Karpas-422 (cell line): ENCODE measurements at regions not wholly inside any gene's neighbourhood (a gene's known extent, or its start where the extent isn't known, plus 50 kb on each side); places are given as distances from the start of the nearest gene placed in this dataset.

ENCODE experiments used
- DNase-seq: peaks from one replicate; pipeline ENCODE4 v3.0.0-alpha.2; 2015
- H2AFZ ChIP-seq: fragments of 200-600 bp; sonication (generic); 2 replicates; pipeline ENCODE4 v1.6.1; 2014; ENCODE audit warnings: antibody characterized with exemption, low read length, mixed read lengths
- H3K27ac ChIP-seq: fragments of 200-600 bp; sonication (generic); 2 replicates; pipeline ENCODE4 v1.5.1; 2014; ENCODE audit warnings: mild to moderate bottlenecking, low read length, moderate library complexity
- H3K27me3 ChIP-seq: fragments of 200-600 bp; sonication (generic); 2 replicates; pipeline ENCODE4 v1.6.1; 2014; ENCODE audit warnings: low read length, mixed read lengths
- H3K36me3 ChIP-seq: fragments of 200-600 bp; sonication (generic); 2 replicates; pipeline ENCODE4 v1.6.1; 2014; ENCODE audit warnings: low read length, mixed read lengths; ENCODE audit not compliant: insufficient read depth
- H3K4me1 ChIP-seq: fragments of 200-600 bp; sonication (generic); 2 replicates; pipeline ENCODE4 v1.6.1; 2014; ENCODE audit warnings: mild to moderate bottlenecking, low read length, mixed read lengths
- H3K4me2 ChIP-seq: fragments of 200-600 bp; sonication (generic); 2 replicates; pipeline ENCODE4 v1.6.1; 2014; ENCODE audit warnings: low read length, low read depth, mild to moderate bottlenecking; ENCODE audit not compliant: poor library complexity, severe bottlenecking
- H3K4me3 ChIP-seq: fragments of 200-600 bp; sonication (generic); 2 replicates; pipeline ENCODE4 v1.5.1; 2014; ENCODE audit warnings: mild to moderate bottlenecking, antibody characterized with exemption, low read length, mixed read lengths
- H3K79me2 ChIP-seq: fragments of 200-600 bp; sonication (generic); 2 replicates; pipeline ENCODE4 v1.6.1; 2014; ENCODE audit warnings: mild to moderate bottlenecking, low read length, mixed read lengths
- H3K9ac ChIP-seq: fragments of 200-600 bp; sonication (generic); 2 replicates; pipeline ENCODE4 v1.6.0; 2014; ENCODE audit warnings: low read length
- H3K9me2 ChIP-seq: fragments of 200-600 bp; sonication (generic), shearing (Covaris generic); replicated peaks from 2 replicates; pipeline ENCODE4 v1.6.0; 2014; ENCODE audit warnings: mild to moderate bottlenecking, low read length, moderate library complexity; ENCODE audit not compliant: insufficient read depth
- H3K9me3 ChIP-seq: fragments of 300-700, 200-600 bp; sonication (generic); 2 replicates; pipeline ENCODE4 v1.6.1; 2014; ENCODE audit warnings: low read length, mixed read lengths
- H4K20me1 ChIP-seq: fragments of 200-600 bp; sonication (generic); 2 replicates; pipeline ENCODE4 v1.6.1; 2014; ENCODE audit warnings: mild to moderate bottlenecking, antibody characterized with exemption, low read length, low read depth; ENCODE audit not compliant: insufficient read depth

DNA sequence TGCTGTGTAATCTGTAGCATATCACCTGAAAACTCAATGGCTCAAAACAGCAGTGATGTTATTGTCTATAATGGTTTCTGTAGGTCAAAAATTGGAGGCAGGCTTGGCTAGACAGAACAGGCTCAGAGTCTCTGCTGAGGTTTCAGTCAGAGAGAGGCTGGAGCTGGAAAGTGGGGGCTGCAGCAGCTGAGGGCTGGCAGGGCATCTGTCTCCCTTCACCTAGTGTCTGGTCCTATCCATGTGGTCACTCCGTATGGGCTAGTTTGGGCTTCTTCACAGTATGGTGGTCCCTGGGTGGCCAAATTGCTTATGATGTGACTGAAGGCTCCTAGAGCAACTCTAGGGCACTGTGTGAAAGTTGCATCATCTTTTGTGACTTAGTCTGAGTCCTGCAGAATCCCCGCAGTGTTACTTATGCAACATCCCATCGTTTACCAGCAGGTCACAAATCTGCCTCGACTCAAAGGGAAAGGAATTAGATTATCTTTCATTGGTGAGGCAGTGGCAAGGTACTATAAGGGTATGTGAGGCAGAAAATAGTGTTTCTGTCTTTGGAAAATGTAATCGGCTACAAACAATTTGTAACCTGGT lies 497.0 kb downstream of the EPHA7 start:
- no peaks in the 10 kb centered on the region for H3K27me3 ChIP-seq
- H3K4me1 ChIP-seq: no peaks in the 10 kb centered on the region
- H3K9me2 ChIP-seq: no peaks in the 10 kb centered on the region; the same call in 1 of the 2 replicates
- no peak overlapping the region for H3K27ac ChIP-seq
- DNase-seq: no peak
- H3K4me2 ChIP-seq: no peak overlapping the region
- H3K4me3 ChIP-seq: no peak overlapping the region
- H3K36me3 ChIP-seq: no peaks in the 10 kb centered on the region
- H3K9me3 ChIP-seq: peaks cover 23% of the 10 kb centered on the region; the same call in 1 of the 2 replicates
- no peaks in the 10 kb centered on the region for H4K20me1 ChIP-seq
- no peaks in the 10 kb centered on the region for H3K79me2 ChIP-seq
- no peak overlapping the region for H2AFZ ChIP-seq
- no peak overlapping the region for H3K9ac ChIP-seq

DNA sequence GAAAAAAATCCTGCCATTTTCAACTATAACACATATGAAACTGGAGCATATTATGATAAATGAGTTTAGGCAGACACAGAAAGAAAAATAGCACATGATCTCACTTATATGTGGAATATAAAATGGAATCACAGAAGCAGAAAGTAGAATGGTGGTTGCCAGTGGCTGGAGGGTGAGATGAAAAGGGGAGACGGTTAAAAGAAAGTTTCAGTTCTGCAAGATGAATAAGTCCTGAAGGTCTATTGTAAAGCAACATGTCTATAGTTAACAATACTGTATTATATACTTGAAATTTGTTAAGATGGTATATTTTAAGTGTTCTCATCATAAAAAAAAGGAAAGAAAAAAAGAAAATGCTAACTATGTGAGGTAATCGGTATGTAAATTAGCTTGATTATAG lies 503.9 kb downstream of the EPHA7 start:
- Histone ChIP-seq H3K27ac (no peak overlapping the region), H3K4me3 (no peak overlapping the region), H3K4me1 (no peaks in the 10 kb centered on the region), H3K9me3 (peaks cover 38% of the 10 kb centered on the region), H3K9me2 (no peaks in the 10 kb centered on the region), H3K79me2 (no peaks in the 10 kb centered on the region), H3K27me3 (no peaks in the 10 kb centered on the region), H4K20me1 (no peaks in the 10 kb centered on the region), H3K4me2 (no peak overlapping the region), H3K36me3 (no peaks in the 10 kb centered on the region), H2AFZ (no peak overlapping the region), H3K9ac (no peak overlapping the region)
- no peak for DNase-seq

DNA sequence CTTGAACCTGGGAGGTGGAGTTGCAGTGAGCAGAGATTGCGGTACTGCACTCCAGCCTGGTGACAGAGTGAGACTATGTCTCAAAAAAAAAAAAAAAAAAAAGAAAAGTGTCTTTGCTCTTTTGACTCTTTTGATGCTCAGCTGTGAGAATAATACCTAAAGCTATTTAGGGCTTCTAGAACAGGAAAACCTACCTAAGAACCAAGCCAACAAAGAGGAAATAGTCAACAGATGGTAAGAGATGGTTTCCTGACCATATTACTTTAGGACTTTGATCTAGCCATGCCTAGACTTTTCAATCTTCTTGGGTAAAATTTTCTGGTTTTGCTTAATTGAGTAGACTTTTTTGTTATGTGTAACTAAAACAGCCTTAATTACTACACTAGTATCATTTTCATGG lies 508.1 kb downstream of the EPHA7 start:
- peaks cover 22% of the 10 kb centered on the region for H3K9me3 ChIP-seq
- no peaks in the 10 kb centered on the region for H3K79me2 ChIP-seq
- H3K9ac ChIP-seq: no peak overlapping the region
- H3K4me2 ChIP-seq: no peak overlapping the region
- no peak for DNase-seq
- no peak overlapping the region for H3K27ac ChIP-seq
- no peak overlapping the region for H2AFZ ChIP-seq
- H4K20me1 ChIP-seq: no peaks in the 10 kb centered on the region
- H3K9me2 ChIP-seq: no peaks in the 10 kb centered on the region
- no peaks in the 10 kb centered on the region for H3K4me1 ChIP-seq
- H3K4me3 ChIP-seq: no peak overlapping the region
- H3K36me3 ChIP-seq: no peaks in the 10 kb centered on the region
- H3K27me3 ChIP-seq: no peaks in the 10 kb centered on the region

DNA sequence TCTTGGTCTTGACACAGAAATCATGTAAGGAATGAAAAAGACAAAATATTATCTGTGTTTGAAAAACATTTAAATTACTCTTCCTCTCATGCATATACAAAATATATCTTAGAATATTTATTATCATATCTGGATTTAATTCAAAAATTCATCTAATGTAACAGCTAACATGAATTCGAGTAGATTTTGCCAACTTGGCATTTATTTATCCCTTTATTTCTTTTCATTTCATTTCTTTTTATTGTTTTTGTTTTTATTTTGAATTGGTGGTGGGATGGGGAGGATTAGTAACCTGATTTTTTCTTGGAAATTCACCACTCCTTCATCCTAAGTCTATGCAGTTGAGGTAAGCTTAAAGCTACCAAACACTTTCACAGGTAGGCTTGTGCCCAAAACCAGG lies 508.7 kb downstream of the EPHA7 start:
- Histone ChIP-seq H4K20me1 (no peaks in the 10 kb centered on the region), H3K4me1 (no peaks in the 10 kb centered on the region), H3K27me3 (no peaks in the 10 kb centered on the region), H3K79me2 (no peaks in the 10 kb centered on the region), H3K36me3 (no peaks in the 10 kb centered on the region), H3K9me2 (no peaks in the 10 kb centered on the region), H3K4me2 (no peak overlapping the region), H3K9me3 (peaks cover 18% of the 10 kb centered on the region; the same call in 1 of the 2 replicates), H3K27ac (no peak overlapping the region), H3K9ac (no peak overlapping the region), H3K4me3 (no peak overlapping the region), H2AFZ (no peak overlapping the region)
- DNase-seq: no peak

DNA sequence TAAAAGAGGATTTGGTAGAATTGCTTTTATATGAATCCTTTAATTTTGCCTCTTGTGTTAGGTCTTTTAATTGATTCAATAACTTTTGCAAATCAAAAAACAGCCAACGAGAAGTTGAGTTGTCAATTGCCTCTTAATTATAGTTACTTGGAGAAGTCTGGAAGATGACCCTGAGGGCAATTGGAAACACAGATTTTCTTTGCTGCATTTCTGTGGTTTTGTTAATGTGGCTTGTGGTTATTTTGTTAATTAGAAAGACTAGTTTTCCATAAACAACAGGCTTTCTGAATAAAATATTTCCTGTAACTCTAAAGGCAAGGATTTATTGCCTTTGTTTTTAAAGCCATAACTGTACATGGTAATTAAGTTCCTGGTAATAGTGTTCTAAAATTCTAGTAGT lies 513.0 kb downstream of the EPHA7 start:
- DNase-seq: no peak

DNA sequence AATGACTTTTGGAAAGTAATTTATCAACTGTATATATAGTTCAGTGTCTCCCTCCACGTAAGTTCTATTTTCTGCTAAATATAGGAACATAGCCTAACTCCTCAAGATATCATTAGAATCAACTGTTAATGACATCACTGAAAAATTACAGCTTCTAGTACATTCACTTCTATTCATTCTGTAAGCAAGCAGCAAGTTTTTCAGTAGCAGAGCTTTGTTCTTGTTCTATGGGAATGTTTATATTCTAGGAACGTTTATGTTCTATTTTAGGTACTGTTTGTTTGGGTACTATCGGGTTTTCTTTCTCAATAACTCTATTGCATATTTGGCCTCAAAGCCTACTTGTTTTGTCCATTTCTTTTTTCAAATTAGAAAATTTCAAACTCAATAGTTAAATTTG lies 525.6 kb downstream of the EPHA7 start:
- no peaks in the 10 kb centered on the region for H3K4me1 ChIP-seq
- H3K9me2 ChIP-seq: no peaks in the 10 kb centered on the region
- H3K9ac ChIP-seq: no peak overlapping the region
- no peaks in the 10 kb centered on the region for H3K27me3 ChIP-seq
- no peak overlapping the region for H3K27ac ChIP-seq
- no peak for DNase-seq
- no peaks in the 10 kb centered on the region for H4K20me1 ChIP-seq
- H3K9me3 ChIP-seq: peaks cover 22% of the 10 kb centered on the region
- H3K4me2 ChIP-seq: no peak overlapping the region
- H2AFZ ChIP-seq: no peak overlapping the region
- H3K79me2 ChIP-seq: no peaks in the 10 kb centered on the region
- H3K36me3 ChIP-seq: no peaks in the 10 kb centered on the region
- no peak overlapping the region for H3K4me3 ChIP-seq

More for the DNA sequence above, 513.0 kb downstream of the EPHA7 start:
- H2AFZ ChIP-seq: no peak overlapping the region
- no peaks in the 10 kb centered on the region for H3K36me3 ChIP-seq
- no peaks in the 10 kb centered on the region for H3K9me2 ChIP-seq
- no peak overlapping the region for H3K4me3 ChIP-seq
- no peaks in the 10 kb centered on the region for H3K4me1 ChIP-seq
- no peaks in the 10 kb centered on the region for H4K20me1 ChIP-seq
- H3K27ac ChIP-seq: no peak overlapping the region
- no peaks in the 10 kb centered on the region for H3K27me3 ChIP-seq
- peaks cover 11% of the 10 kb centered on the region for H3K9me3 ChIP-seq
- H3K9ac ChIP-seq: no peak overlapping the region
- H3K4me2 ChIP-seq: no peak overlapping the region
- no peaks in the 10 kb centered on the region for H3K79me2 ChIP-seq

DNA sequence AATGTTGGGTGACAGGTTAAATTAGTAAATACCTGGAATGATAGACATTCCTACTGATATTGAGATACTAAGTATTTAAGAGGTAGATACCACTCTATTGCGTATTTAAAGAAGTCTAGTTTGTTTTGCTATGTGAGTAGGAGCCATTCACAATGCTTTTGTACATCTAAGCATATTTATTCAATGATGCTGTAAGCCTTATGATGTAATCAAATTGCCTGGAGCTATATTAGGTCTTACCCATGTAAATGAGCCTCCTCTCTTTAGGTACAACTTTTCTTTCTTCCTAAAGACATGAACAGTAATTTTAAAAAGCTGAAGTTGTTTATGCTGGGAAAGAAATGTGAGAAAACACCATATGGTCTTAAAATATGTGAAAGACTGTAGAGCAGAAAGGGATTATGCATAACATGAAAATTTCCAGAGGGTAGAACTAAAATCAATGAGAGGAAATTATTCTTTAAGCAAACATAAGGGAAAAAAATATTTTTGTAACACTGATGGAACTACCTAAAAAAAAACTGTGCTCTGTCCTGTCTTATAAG lies 526.7 kb downstream of the EPHA7 start:
- H2AFZ ChIP-seq: no peak overlapping the region
- no peak overlapping the region for H3K9ac ChIP-seq
- H3K36me3 ChIP-seq: no peaks in the 10 kb centered on the region
- no peak overlapping the region for H3K4me3 ChIP-seq
- H4K20me1 ChIP-seq: no peaks in the 10 kb centered on the region
- no peaks in the 10 kb centered on the region for H3K27me3 ChIP-seq
- no peak overlapping the region for H3K4me2 ChIP-seq
- no peak for DNase-seq
- no peaks in the 10 kb centered on the region for H3K4me1 ChIP-seq
- no peak overlapping the region for H3K27ac ChIP-seq
- no peaks in the 10 kb centered on the region for H3K9me2 ChIP-seq
- H3K79me2 ChIP-seq: no peaks in the 10 kb centered on the region
- peaks cover 26% of the 10 kb centered on the region for H3K9me3 ChIP-seq

DNA sequence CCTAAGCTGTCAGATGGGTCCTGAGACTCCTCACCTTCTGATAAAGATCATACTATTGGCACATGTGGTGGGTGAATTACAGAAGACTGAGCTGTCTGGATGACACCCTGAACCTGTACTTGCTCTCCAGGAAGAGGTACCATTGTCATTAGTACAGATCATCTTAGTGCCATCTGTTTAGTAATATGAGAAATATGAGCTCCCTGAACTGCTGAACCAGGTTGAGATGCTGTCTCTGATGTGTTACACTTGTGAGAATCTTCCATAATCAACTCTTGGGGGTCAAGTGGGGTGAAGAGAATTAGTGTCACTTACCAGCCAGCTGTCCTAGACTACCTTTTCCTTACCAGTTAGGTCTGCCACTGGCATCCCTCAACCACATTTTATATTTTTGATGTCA lies 531.0 kb downstream of the EPHA7 start:
- Histone ChIP-seq H3K79me2 (no peaks in the 10 kb centered on the region), H3K9me2 (no peaks in the 10 kb centered on the region), H2AFZ (no peak overlapping the region), H3K9me3 (peaks cover 21% of the 10 kb centered on the region), H3K4me1 (no peaks in the 10 kb centered on the region), H4K20me1 (no peaks in the 10 kb centered on the region), H3K36me3 (no peaks in the 10 kb centered on the region), H3K27me3 (no peaks in the 10 kb centered on the region), H3K27ac (no peak overlapping the region), H3K9ac (no peak overlapping the region), H3K4me3 (no peak overlapping the region), H3K4me2 (no peak overlapping the region)
- no peak for DNase-seq
